ENCODE measurements at regions not wholly inside any gene's neighbourhood (a gene's known extent, or its start where the extent isn't known, plus 50 kb on each side); places are given as distances from the start of the nearest gene placed in this dataset.
"Not testable (repeated sequence)": the region's sequence is repeated elsewhere in the genome, so short reads cannot be mapped to it uniquely, and the experiment has no call there.

DNA sequence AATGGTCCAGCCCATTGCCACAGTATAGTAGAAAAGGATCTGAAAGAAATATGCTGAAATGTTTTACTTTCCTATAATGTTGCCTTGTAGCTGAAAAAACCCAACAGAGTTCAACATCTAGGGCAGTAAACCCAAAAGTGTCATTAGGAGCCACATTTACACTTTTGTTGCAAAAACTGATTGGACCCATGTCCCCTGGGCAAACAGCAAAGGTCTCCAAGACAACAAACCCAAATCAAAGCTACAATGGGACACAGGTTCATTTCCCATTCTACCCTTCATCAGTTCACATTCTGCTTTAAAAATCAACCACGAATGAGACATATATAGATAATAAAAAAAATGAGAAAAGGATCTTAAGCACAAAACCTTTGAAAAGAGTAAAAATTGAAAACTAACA lies 744.8 kb downstream of the PCDH17 start:
- Histone ChIP-seq H3K4me3 (ENCODE audit: low read depth, low read length) (no peak overlapping the region), H3K9me3 (ENCODE audit: control insufficient read depth in 2 of 2, low read length in 2 of 2) (peaks cover 0 to 2% of the 10 kb centered on the region in 2 experiments), H3K27me3 (ENCODE audit: control insufficient read depth, insufficient read depth, low read length) (no peaks in the 10 kb centered on the region), H3K27ac (ENCODE audit: insufficient read depth, low read length, poor library complexity, severe bottlenecking) (no peak overlapping the region), H3K4me1 (ENCODE audit: control insufficient read depth, insufficient read depth, low read length, poor library complexity, severe bottlenecking) (no peaks in the 10 kb centered on the region), H3K36me3 (ENCODE audit: control insufficient read depth, insufficient read depth, low read length) (no peaks in the 10 kb centered on the region)
- no peak overlapping the region for H3K27ac Mint-ChIP-seq
- H3K4me3 Mint-ChIP-seq, result no peak overlapping the region
- H3K27me3 Mint-ChIP-seq, result no peaks in the 10 kb centered on the region
- DNase-seq (no peak), ATAC-seq (ENCODE audit: low read depth in 2 of 2) (no peak)
- H3K36me3 Mint-ChIP-seq, result no peaks in the 10 kb centered on the region
- H3K4me1 Mint-ChIP-seq, result no peaks in the 10 kb centered on the region
- peaks cover 0 to 34% (median 7%) of the 10 kb centered on the region in 7 donors for H3K9me3 Mint-ChIP-seq

DNA sequence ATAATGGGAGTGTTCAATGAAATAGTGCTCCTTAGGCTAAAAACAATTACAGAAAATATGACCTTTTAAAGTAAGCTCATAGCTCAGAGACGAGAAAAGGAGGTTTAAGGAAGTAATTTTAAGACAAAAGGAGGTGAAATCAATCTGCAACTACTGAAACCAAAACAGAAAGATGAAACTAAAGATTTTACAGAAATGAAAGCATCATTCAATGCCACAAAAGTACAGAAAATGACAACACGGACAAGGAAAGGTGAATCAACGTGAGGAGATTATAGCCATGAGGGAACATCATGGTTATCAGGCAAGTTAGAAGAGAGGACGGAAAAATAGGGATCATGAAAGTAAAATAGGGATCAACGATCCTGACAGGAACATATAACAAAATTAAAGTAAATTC lies 745.2 kb downstream of the PCDH17 start:
- peaks cover 0 to 2% of the 10 kb centered on the region in 2 experiments for H3K9me3 ChIP-seq (ENCODE audit: control insufficient read depth in 2 of 2, low read length in 2 of 2)
- H3K4me3 ChIP-seq (ENCODE audit: low read depth, low read length), result no peak overlapping the region
- H3K4me1 ChIP-seq (ENCODE audit: control insufficient read depth, insufficient read depth, low read length, poor library complexity, severe bottlenecking), result no peaks in the 10 kb centered on the region
- no peak overlapping the region for H3K27ac ChIP-seq (ENCODE audit: insufficient read depth, low read length, poor library complexity, severe bottlenecking)
- DNase-seq, result no peak
- Mint-ChIP-seq H3K9me3 (peaks cover 0 to 32% (median 7%) of the 10 kb centered on the region in 7 donors), H3K27ac (no peak overlapping the region), H3K27me3 (no peaks in the 10 kb centered on the region), H3K36me3 (no peaks in the 10 kb centered on the region), H3K4me1 (no peaks in the 10 kb centered on the region), H3K4me3 (no peak overlapping the region)
- ATAC-seq (ENCODE audit: low read depth in 2 of 2), result no peak
- H3K27me3 ChIP-seq (ENCODE audit: control insufficient read depth, insufficient read depth, low read length), result no peaks in the 10 kb centered on the region
- no peaks in the 10 kb centered on the region for H3K36me3 ChIP-seq (ENCODE audit: control insufficient read depth, insufficient read depth, low read length)

- Histone ChIP-seq H3K9me3 (ENCODE audit: control insufficient read depth in 2 of 2, low read length in 2 of 2) (peaks cover 0 to 2% of the 10 kb centered on the region in 2 experiments), H3K27ac (ENCODE audit: insufficient read depth, low read length, poor library complexity, severe bottlenecking) (no peak overlapping the region), H3K27me3 (ENCODE audit: control insufficient read depth, insufficient read depth, low read length) (no peaks in the 10 kb centered on the region), H3K36me3 (ENCODE audit: control insufficient read depth, insufficient read depth, low read length) (no peaks in the 10 kb centered on the region), H3K4me1 (ENCODE audit: control insufficient read depth, insufficient read depth, low read length, poor library complexity, severe bottlenecking) (no peaks in the 10 kb centered on the region), H3K4me3 (ENCODE audit: low read depth, low read length) (no peak overlapping the region)
- Mint-ChIP-seq H3K27me3 (no peaks in the 10 kb centered on the region), H3K4me3 (no peak overlapping the region), H3K27ac (no peak overlapping the region), H3K36me3 (no peaks in the 10 kb centered on the region), H3K4me1 (no peaks in the 10 kb centered on the region), H3K9me3 (peaks cover 0 to 20% (median 4%) of the 10 kb centered on the region in 7 donors)
- DNase-seq (no peak), ATAC-seq (ENCODE audit: low read depth in 2 of 2) (no peak)
These were observed 747.7 kb downstream of the PCDH17 start for GRCh38 chr13:58379221-58379620.

- H3K27me3 Mint-ChIP-seq; H3K4me3 ChIP-seq (ENCODE audit: low read depth, low read length); H3K27me3 ChIP-seq (ENCODE audit: control insufficient read depth, insufficient read depth, low read length); H3K9me3 ChIP-seq (ENCODE audit: control insufficient read depth in 2 of 2, low read length in 2 of 2); H3K4me1 ChIP-seq (ENCODE audit: control insufficient read depth, insufficient read depth, low read length, poor library complexity, severe bottlenecking); ATAC-seq (ENCODE audit: low read depth in 2 of 2); H3K4me1 Mint-ChIP-seq; H3K9me3 Mint-ChIP-seq; DNase-seq; H3K27ac Mint-ChIP-seq; H3K27ac ChIP-seq (ENCODE audit: insufficient read depth, low read length, poor library complexity, severe bottlenecking); H3K36me3 ChIP-seq (ENCODE audit: control insufficient read depth, insufficient read depth, low read length); H3K36me3 Mint-ChIP-seq; H3K4me3 Mint-ChIP-seq: not testable (repeated sequence)
These were observed 753.8 kb downstream of the PCDH17 start for GRCh38 chr13:58385336-58385735.

- H3K9me3 Mint-ChIP-seq, result peaks cover 0 to 30% (median 12%) of the 10 kb centered on the region in 7 donors
- no peaks in the 10 kb centered on the region for H3K36me3 ChIP-seq (ENCODE audit: control insufficient read depth, insufficient read depth, low read length)
- no peaks in the 10 kb centered on the region for H3K36me3 Mint-ChIP-seq
- H3K27me3 Mint-ChIP-seq, result no peaks in the 10 kb centered on the region
- no peak overlapping the region for H3K4me3 ChIP-seq (ENCODE audit: low read depth, low read length)
- DNase-seq (no peak), ATAC-seq (ENCODE audit: low read depth in 2 of 2) (no peak)
- no peak overlapping the region for H3K4me3 Mint-ChIP-seq
- H3K27ac ChIP-seq (ENCODE audit: insufficient read depth, low read length, poor library complexity, severe bottlenecking), result no peak overlapping the region
- H3K9me3 ChIP-seq (ENCODE audit: control insufficient read depth in 2 of 2, low read length in 2 of 2), result peaks cover 1 to 6% of the 10 kb centered on the region in 2 experiments
- H3K4me1 Mint-ChIP-seq, result no peaks in the 10 kb centered on the region
- no peaks in the 10 kb centered on the region for H3K4me1 ChIP-seq (ENCODE audit: control insufficient read depth, insufficient read depth, low read length, poor library complexity, severe bottlenecking)
- H3K27ac Mint-ChIP-seq, result no peak overlapping the region
- no peaks in the 10 kb centered on the region for H3K27me3 ChIP-seq (ENCODE audit: control insufficient read depth, insufficient read depth, low read length)
These were observed 766.2 kb downstream of the PCDH17 start for GRCh38 chr13:58397596-58398387.

GRCh38 chr13:58399263-58399662 lies 767.7 kb downstream of the PCDH17 start:
- Mint-ChIP-seq H3K27ac (no peak overlapping the region), H3K9me3 (peaks cover 2 to 34% (median 10%) of the 10 kb centered on the region in 7 donors), H3K4me3 (no peak overlapping the region), H3K27me3 (no peaks in the 10 kb centered on the region), H3K36me3 (no peaks in the 10 kb centered on the region), H3K4me1 (no peaks in the 10 kb centered on the region)
- no peaks in the 10 kb centered on the region for H3K36me3 ChIP-seq (ENCODE audit: control insufficient read depth, insufficient read depth, low read length)
- no peaks in the 10 kb centered on the region for H3K4me1 ChIP-seq (ENCODE audit: control insufficient read depth, insufficient read depth, low read length, poor library complexity, severe bottlenecking)
- DNase-seq (no peak), ATAC-seq (ENCODE audit: low read depth in 2 of 2) (no peak)
- H3K4me3 ChIP-seq (ENCODE audit: low read depth, low read length), result no peak overlapping the region
- peaks cover 0 to 6% of the 10 kb centered on the region in 2 experiments for H3K9me3 ChIP-seq (ENCODE audit: control insufficient read depth in 2 of 2, low read length in 2 of 2)
- H3K27ac ChIP-seq (ENCODE audit: insufficient read depth, low read length, poor library complexity, severe bottlenecking), result no peak overlapping the region
- H3K27me3 ChIP-seq (ENCODE audit: control insufficient read depth, insufficient read depth, low read length), result no peaks in the 10 kb centered on the region

GRCh38 chr13:58406545-58406944 lies 775.0 kb downstream of the PCDH17 start:
- peaks cover 0 to 5% of the 10 kb centered on the region in 2 experiments for H3K9me3 ChIP-seq (ENCODE audit: control insufficient read depth in 2 of 2, low read length in 2 of 2)
- peaks cover 0 to 24% (median 9%) of the 10 kb centered on the region in 7 donors for H3K9me3 Mint-ChIP-seq
- no peaks in the 10 kb centered on the region for H3K36me3 Mint-ChIP-seq
- no peaks in the 10 kb centered on the region for H3K4me1 ChIP-seq (ENCODE audit: control insufficient read depth, insufficient read depth, low read length, poor library complexity, severe bottlenecking)
- no peaks in the 10 kb centered on the region for H3K36me3 ChIP-seq (ENCODE audit: control insufficient read depth, insufficient read depth, low read length)
- no peak overlapping the region for H3K27ac ChIP-seq (ENCODE audit: insufficient read depth, low read length, poor library complexity, severe bottlenecking)
- ATAC-seq (ENCODE audit: low read depth in 2 of 2) (no peak), DNase-seq (no peak)
- no peak overlapping the region for H3K4me3 Mint-ChIP-seq
- H3K27ac Mint-ChIP-seq, result no peak overlapping the region
- H3K4me1 Mint-ChIP-seq, result no peaks in the 10 kb centered on the region
- H3K27me3 Mint-ChIP-seq, result no peaks in the 10 kb centered on the region
- H3K4me3 ChIP-seq (ENCODE audit: low read depth, low read length), result no peak overlapping the region
- no peaks in the 10 kb centered on the region for H3K27me3 ChIP-seq (ENCODE audit: control insufficient read depth, insufficient read depth, low read length)

DNA sequence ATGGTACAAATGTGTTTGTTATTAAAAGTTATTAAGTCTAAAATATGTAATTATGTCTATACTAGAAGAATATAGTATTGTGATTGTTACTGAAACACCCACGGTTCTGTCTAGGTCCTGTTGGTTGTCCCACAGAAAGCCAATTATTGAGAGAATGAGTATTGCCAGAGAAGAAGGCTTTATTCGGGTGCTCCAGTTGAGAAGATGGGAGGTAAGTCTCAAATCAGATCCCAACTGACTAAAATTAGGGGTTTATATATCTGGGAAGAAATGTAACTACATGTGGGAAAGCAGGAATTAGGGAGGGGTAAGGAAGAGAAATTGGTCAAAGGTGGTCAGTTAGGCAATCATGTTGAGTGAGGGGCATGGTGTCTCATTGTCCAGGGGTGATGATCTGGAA lies 798.4 kb downstream of the PCDH17 start:
- H3K4me3 Mint-ChIP-seq, result no peak overlapping the region
- Histone ChIP-seq H3K4me1 (ENCODE audit: control insufficient read depth, insufficient read depth, low read length, poor library complexity, severe bottlenecking) (no peaks in the 10 kb centered on the region), H3K4me3 (ENCODE audit: low read depth, low read length) (no peak overlapping the region), H3K9me3 (ENCODE audit: control insufficient read depth in 2 of 2, low read length in 2 of 2) (peaks cover 0 to 3% of the 10 kb centered on the region in 2 experiments), H3K27ac (ENCODE audit: insufficient read depth, low read length, poor library complexity, severe bottlenecking) (no peak overlapping the region), H3K27me3 (ENCODE audit: control insufficient read depth, insufficient read depth, low read length) (no peaks in the 10 kb centered on the region), H3K36me3 (ENCODE audit: control insufficient read depth, insufficient read depth, low read length) (no peaks in the 10 kb centered on the region)
- no peaks in the 10 kb centered on the region for H3K36me3 Mint-ChIP-seq
- no peaks in the 10 kb centered on the region for H3K27me3 Mint-ChIP-seq
- no peak overlapping the region for H3K27ac Mint-ChIP-seq
- DNase-seq (no peak), ATAC-seq (ENCODE audit: low read depth in 2 of 2) (no peak)
- H3K9me3 Mint-ChIP-seq, result peaks cover 1 to 19% (median 6%) of the 10 kb centered on the region in 7 donors
- no peaks in the 10 kb centered on the region for H3K4me1 Mint-ChIP-seq
